Right lobe of liver (tissue), 4 donors: ENCODE measurements at regions not wholly inside any gene's neighbourhood (a gene's known extent, or its start where the extent isn't known, plus 50 kb on each side); places are given as distances from the start of the nearest gene placed in this dataset.

ENCODE experiments used
- POLR2A ChIP-seq: fragments of 450-650 bp; IDR thresholded peaks from one replicate; pipeline ENCODE4 v1.6.1; 2017; ENCODE audit warnings: antibody characterized with exemption, mild to moderate bottlenecking
- TF ChIP-seq, protein P1 (sequence below), 4 donors: fragments of 200-600 bp in 3 of 4; fragments of 450-650 bp in 1 of 4; IDR thresholded peaks; one replicate each; pipeline versions ENCODE4 v1.5.1 to v1.8.0; 2016 to 2022; ENCODE audit warnings: antibody characterized with exemption in 4 of 4, mild to moderate bottlenecking in 2 of 4
- donor health status: DM: no; HTN: no; CAD: no.
- donor health status: DM: no; HTN: no; CAD: no.
- donor health status: DM: no; HTN: yes; CAD: no.

- TF ChIP-seq, protein P1, sequence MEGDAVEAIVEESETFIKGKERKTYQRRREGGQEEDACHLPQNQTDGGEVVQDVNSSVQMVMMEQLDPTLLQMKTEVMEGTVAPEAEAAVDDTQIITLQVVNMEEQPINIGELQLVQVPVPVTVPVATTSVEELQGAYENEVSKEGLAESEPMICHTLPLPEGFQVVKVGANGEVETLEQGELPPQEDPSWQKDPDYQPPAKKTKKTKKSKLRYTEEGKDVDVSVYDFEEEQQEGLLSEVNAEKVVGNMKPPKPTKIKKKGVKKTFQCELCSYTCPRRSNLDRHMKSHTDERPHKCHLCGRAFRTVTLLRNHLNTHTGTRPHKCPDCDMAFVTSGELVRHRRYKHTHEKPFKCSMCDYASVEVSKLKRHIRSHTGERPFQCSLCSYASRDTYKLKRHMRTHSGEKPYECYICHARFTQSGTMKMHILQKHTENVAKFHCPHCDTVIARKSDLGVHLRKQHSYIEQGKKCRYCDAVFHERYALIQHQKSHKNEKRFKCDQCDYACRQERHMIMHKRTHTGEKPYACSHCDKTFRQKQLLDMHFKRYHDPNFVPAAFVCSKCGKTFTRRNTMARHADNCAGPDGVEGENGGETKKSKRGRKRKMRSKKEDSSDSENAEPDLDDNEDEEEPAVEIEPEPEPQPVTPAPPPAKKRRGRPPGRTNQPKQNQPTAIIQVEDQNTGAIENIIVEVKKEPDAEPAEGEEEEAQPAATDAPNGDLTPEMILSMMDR (IDR thresholded peaks at IDR 0.05) = no peak
- TF ChIP-seq POLR2A = no peak
These were observed 57.5 kb upstream of the SORCS2 start for GRCh38 chr4:7134737-7135388.
